Kidney epithelial cell (primary cell): ENCODE measurements at regions not wholly inside any gene's neighbourhood (a gene's known extent, or its start where the extent isn't known, plus 50 kb on each side); places are given as distances from the start of the nearest gene placed in this dataset.

Experiments used
- DNase-seq: peaks from one replicate; pipeline ENCODE4 v3.0.0-alpha.2; 2010; ENCODE audit warnings: low read depth
- H3K27me3 ChIP-seq: 2 replicates; pipeline ENCODE4 v1.6.0; 2011; ENCODE audit warnings: low read length; ENCODE audit not compliant: control insufficient read depth, insufficient read depth
- H3K36me3 ChIP-seq: 2 replicates; pipeline ENCODE4 v1.5.1; 2011; ENCODE audit warnings: low read length; ENCODE audit not compliant: control insufficient read depth, insufficient read depth
- H3K4me3 ChIP-seq: 2 replicates; pipeline ENCODE4 v1.5.1; 2011; ENCODE audit warnings: low read depth, mild to moderate bottlenecking, control low read depth, low read length
- TF ChIP-seq, protein P1 (sequence below): IDR thresholded peaks from 2 replicates; pipeline ENCODE4 v1.5.1; 2011; ENCODE audit warnings: mild to moderate bottlenecking, moderate library complexity, low read length, control low read depth, inconsistent platforms; ENCODE audit not compliant: insufficient read depth, poor library complexity, severe bottlenecking

- no peak for DNase-seq
- H3K4me3 ChIP-seq, result no peak overlapping the region
- TF ChIP-seq, protein P1, sequence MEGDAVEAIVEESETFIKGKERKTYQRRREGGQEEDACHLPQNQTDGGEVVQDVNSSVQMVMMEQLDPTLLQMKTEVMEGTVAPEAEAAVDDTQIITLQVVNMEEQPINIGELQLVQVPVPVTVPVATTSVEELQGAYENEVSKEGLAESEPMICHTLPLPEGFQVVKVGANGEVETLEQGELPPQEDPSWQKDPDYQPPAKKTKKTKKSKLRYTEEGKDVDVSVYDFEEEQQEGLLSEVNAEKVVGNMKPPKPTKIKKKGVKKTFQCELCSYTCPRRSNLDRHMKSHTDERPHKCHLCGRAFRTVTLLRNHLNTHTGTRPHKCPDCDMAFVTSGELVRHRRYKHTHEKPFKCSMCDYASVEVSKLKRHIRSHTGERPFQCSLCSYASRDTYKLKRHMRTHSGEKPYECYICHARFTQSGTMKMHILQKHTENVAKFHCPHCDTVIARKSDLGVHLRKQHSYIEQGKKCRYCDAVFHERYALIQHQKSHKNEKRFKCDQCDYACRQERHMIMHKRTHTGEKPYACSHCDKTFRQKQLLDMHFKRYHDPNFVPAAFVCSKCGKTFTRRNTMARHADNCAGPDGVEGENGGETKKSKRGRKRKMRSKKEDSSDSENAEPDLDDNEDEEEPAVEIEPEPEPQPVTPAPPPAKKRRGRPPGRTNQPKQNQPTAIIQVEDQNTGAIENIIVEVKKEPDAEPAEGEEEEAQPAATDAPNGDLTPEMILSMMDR, result no peak
- H3K36me3 ChIP-seq, result no peaks in the 10 kb centered on the region
- H3K27me3 ChIP-seq, result no peaks in the 10 kb centered on the region
Measured at GRCh38 chr16:5467552-5467951, 370.0 kb upstream of the EEF2KMT start.

GRCh38 chr16:5466551-5466950, 369.0 kb upstream of the EEF2KMT start:
- Histone ChIP-seq H3K36me3 (no peaks in the 10 kb centered on the region), H3K4me3 (no peak overlapping the region), H3K27me3 (no peaks in the 10 kb centered on the region)
- TF ChIP-seq, protein P1, result no peak
- no peak for DNase-seq

GRCh38 chr16:5465714-5466113, 368.1 kb upstream of the EEF2KMT start:
- H3K36me3 ChIP-seq, result no peaks in the 10 kb centered on the region
- H3K27me3 ChIP-seq, result no peaks in the 10 kb centered on the region
- TF ChIP-seq, protein P1, result no peak
- no peak for DNase-seq
- no peak overlapping the region for H3K4me3 ChIP-seq

DNA sequence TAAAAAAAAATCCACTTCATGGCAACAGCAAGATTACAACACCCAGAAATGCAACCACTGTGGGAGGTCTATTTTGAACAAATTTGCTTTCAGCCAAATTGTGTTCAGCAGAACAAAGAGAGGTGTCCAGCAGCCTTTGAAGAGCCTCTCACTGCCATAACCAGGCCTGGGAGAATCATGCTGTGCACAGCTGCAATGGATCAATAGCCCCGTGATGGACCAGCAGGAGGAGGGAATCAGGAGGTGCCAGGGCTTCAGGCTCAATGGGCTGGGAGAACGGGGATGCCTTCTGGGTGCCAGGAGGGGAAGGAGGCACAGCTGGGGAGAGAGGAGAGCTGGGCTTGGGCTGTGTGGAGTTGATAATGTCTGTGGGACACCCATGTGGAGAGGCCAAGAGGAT, 366.2 kb upstream of the EEF2KMT start:
- TF ChIP-seq, protein P1, result no peak
- DNase-seq, result no peak
- no peak overlapping the region for H3K4me3 ChIP-seq
- H3K36me3 ChIP-seq, result no peaks in the 10 kb centered on the region
- no peaks in the 10 kb centered on the region for H3K27me3 ChIP-seq

GRCh38 chr16:5461574-5461973, 364.0 kb upstream of the EEF2KMT start:
- TF ChIP-seq, protein P1, result no peak
- no peak for DNase-seq
- Histone ChIP-seq H3K36me3 (no peaks in the 10 kb centered on the region), H3K4me3 (no peak overlapping the region), H3K27me3 (no peaks in the 10 kb centered on the region)

GRCh38 chr16:5461141-5461540, 363.5 kb upstream of the EEF2KMT start:
- Histone ChIP-seq H3K4me3 (no peak overlapping the region), H3K36me3 (no peaks in the 10 kb centered on the region), H3K27me3 (no peaks in the 10 kb centered on the region)
- TF ChIP-seq, protein P1, result no peak
- DNase-seq, result no peak
